GM23338 (cell line): ENCODE measurements at regions not wholly inside any gene's neighbourhood (a gene's known extent, or its start where the extent isn't known, plus 50 kb on each side); places are given as distances from the start of the nearest gene placed in this dataset.

Experiments
- CREB1 ChIP-seq: fragments of 250-450 bp; sonication (Bioruptor Pico); IDR thresholded peaks from 2 replicates; pipeline ENCODE4 v1.5.0; 2020; ENCODE audit warnings: low read depth, mild to moderate bottlenecking, moderate library complexity
- CTCF ChIP-seq, 2 experiments: fragments of 200-600 bp in 1 of 2; sonication (generic) in 1 of 2; conservative IDR thresholded peaks; 2 replicates each; pipeline versions ENCODE4 v1.5.1 to v1.6.1; 2016 to 2017; ENCODE audit warnings: antibody characterized with exemption in 2 of 2, low read depth in 2 of 2, mild to moderate bottlenecking in 2 of 2, moderate library complexity in 1 of 2
- ETS1 ChIP-seq: IDR thresholded peaks from 2 replicates; pipeline ENCODE4 v1.6.1; 2016; ENCODE audit warnings: antibody characterized with exemption
- EZH2 ChIP-seq: fragments of 200-600 bp; sonication (generic); IDR thresholded peaks from one replicate; pipeline ENCODE4 v1.8.0; 2017; ENCODE audit warnings: antibody characterized with exemption, mild to moderate bottlenecking, low read depth; ENCODE audit not compliant: unreplicated experiment
- EZH2phosphoT487 ChIP-seq: fragments of 200-600 bp; sonication (generic); IDR thresholded peaks from one replicate; pipeline ENCODE4 v1.8.1; 2018; ENCODE audit warnings: antibody characterized with exemption; ENCODE audit not compliant: unreplicated experiment
- JUNB ChIP-seq: IDR thresholded peaks from one replicate; pipeline ENCODE4 v1.6.1; 2016; ENCODE audit warnings: antibody characterized with exemption; ENCODE audit not compliant: unreplicated experiment
- POLR2AphosphoS5 ChIP-seq: IDR thresholded peaks from 2 replicates; pipeline ENCODE4 v1.6.1; 2016; ENCODE audit warnings: antibody characterized with exemption, low read depth
- REST ChIP-seq: IDR thresholded peaks from one replicate; pipeline ENCODE4 v1.6.1; 2018; ENCODE audit warnings: antibody characterized with exemption; ENCODE audit not compliant: unreplicated experiment
- STAT1 ChIP-seq: IDR thresholded peaks from one replicate; pipeline ENCODE4 v1.6.1; 2016; ENCODE audit warnings: antibody characterized with exemption; ENCODE audit not compliant: unreplicated experiment
- ZNF331 ChIP-seq: fragments of 250-450 bp; sonication (Bioruptor Pico); IDR thresholded peaks from 2 replicates; pipeline ENCODE4 v1.5.0; 2020; ENCODE audit warnings: low read depth, mild to moderate bottlenecking, moderate library complexity
- ZNF462 ChIP-seq: fragments of 250-450 bp; sonication (Bioruptor Pico); IDR thresholded peaks from 2 replicates; pipeline ENCODE4 v1.5.0; 2020; ENCODE audit warnings: mild to moderate bottlenecking, moderate library complexity

- TF ChIP-seq CTCF (conservative IDR thresholded peaks at IDR 0.05; ENCODE audit: low read depth in 2 of 2) (no peak), EZH2 (no peak), REST (no peak), EZH2phosphoT487 (no peak), POLR2AphosphoS5 (no peak), CREB1 (no peak), ZNF462 (CRISPR knock-in tag) (no peak), JUNB (no peak), ETS1 (no peak), ZNF331 (CRISPR knock-in tag) (no peak), STAT1 (no peak)
These were observed 259.3 kb downstream of the BMP7 start for GRCh38 chr20:57007171-57007540.
